Natural killer cell treated with Interleukin-12 subunit alpha and Interleukin-12 subunit beta and Interleukin-15 and Interleukin-18, amount 100 ng/mL, for 72 hours (primary cell): ENCODE measurements at regions not wholly inside any gene's neighbourhood (a gene's known extent, or its start where the extent isn't known, plus 50 kb on each side); places are given as distances from the start of the nearest gene placed in this dataset.

Source experiments
- ATAC-seq, 2 donors: fragments of 150-1000 bp; cut with Tn5 transposase in 1 of 2; sonication (Bioruptor Pico), chemical (Tn5 transposase) in 1 of 2; 2 replicates each; pipeline ENCODE4 v1.10.0; 2021
- DNase-seq: peaks from one replicate; pipeline ENCODE4 v3.0.0; 2022; ENCODE audit warnings: low spot score
- H3K27ac Mint-ChIP-seq, 2 donors: 1 replicate in 1 of 2; 2 replicates in 1 of 2; pipeline ENCODE4 v1.8.0; 2022; ENCODE audit warnings: mixed read lengths in 2 of 2, mild to moderate bottlenecking in 1 of 2, moderate library complexity in 1 of 2
- H3K27me3 Mint-ChIP-seq, 2 donors: 1 replicate in 1 of 2; 2 replicates in 1 of 2; pipeline ENCODE4 v1.8.0; 2022; ENCODE audit warnings: mixed read lengths in 2 of 2
- H3K36me3 Mint-ChIP-seq: one replicate; pipeline ENCODE4 v1.8.0; 2022; ENCODE audit warnings: mixed read lengths
- H3K4me1 Mint-ChIP-seq, 2 donors: 1 replicate in 1 of 2; 2 replicates in 1 of 2; pipeline ENCODE4 v1.8.0; 2022; ENCODE audit warnings: low read depth in 2 of 2, mixed read lengths in 2 of 2, mild to moderate bottlenecking in 1 of 2
- H3K4me3 Mint-ChIP-seq: one replicate; pipeline ENCODE4 v1.8.0; 2022; ENCODE audit warnings: mixed read lengths
- H3K9me3 Mint-ChIP-seq: 2 replicates; pipeline ENCODE4 v1.8.0; 2022; ENCODE audit warnings: mixed read lengths

- H3K27ac Mint-ChIP-seq, result no peak overlapping the region
- no peak for ATAC-seq
Observed at GRCh38 chr2:40740419-40740818, 288.5 kb upstream of the SLC8A1 start.

DNA sequence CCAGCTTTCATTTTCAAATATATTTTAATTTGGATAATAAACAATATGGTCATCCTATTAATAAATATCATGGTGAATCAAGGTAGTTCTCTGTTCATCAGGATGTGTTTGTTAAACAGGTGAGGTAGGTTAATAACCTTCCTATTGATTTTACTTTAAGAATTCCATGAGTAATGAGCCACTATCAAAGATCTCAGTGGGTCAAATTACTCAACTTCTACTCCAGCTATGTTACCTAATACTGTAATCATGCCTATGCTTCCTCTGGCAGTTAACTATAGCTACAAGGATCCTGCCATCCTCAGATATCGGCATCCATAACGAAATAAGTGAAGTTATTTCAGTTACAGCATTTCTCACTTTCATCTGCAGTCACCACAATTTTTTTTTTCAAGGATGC, 289.6 kb upstream of the SLC8A1 start:
- no peaks in the 10 kb centered on the region for H3K27me3 Mint-ChIP-seq
- ATAC-seq (no peak), DNase-seq (no peak)
- H3K27ac Mint-ChIP-seq, result no peak overlapping the region
- H3K4me1 Mint-ChIP-seq, result no peaks in the 10 kb centered on the region
- H3K4me3 Mint-ChIP-seq, result no peak overlapping the region
- H3K9me3 Mint-ChIP-seq, result peaks cover 10% of the 10 kb centered on the region
- no peaks in the 10 kb centered on the region for H3K36me3 Mint-ChIP-seq

More at GRCh38 chr2:40740419-40740818, 288.5 kb upstream of the SLC8A1 start:
- Mint-ChIP-seq H3K9me3 (peaks cover 10% of the 10 kb centered on the region), H3K27me3 (no peaks in the 10 kb centered on the region), H3K36me3 (no peaks in the 10 kb centered on the region), H3K4me3 (no peak overlapping the region), H3K4me1 (no peaks in the 10 kb centered on the region)
- no peak for DNase-seq

GRCh38 chr2:40746191-40746590, 294.3 kb upstream of the SLC8A1 start:
- no peak for ATAC-seq
- no peaks in the 10 kb centered on the region for H3K4me1 Mint-ChIP-seq
- DNase-seq, result no peak
- no peaks in the 10 kb centered on the region for H3K36me3 Mint-ChIP-seq
- no peaks in the 10 kb centered on the region for H3K27me3 Mint-ChIP-seq
- H3K27ac Mint-ChIP-seq, result no peak overlapping the region
- no peaks in the 10 kb centered on the region for H3K9me3 Mint-ChIP-seq
- no peak overlapping the region for H3K4me3 Mint-ChIP-seq

- Mint-ChIP-seq H3K27me3 (no peaks in the 10 kb centered on the region), H3K36me3 (no peaks in the 10 kb centered on the region), H3K27ac (no peak overlapping the region), H3K4me1 (no peaks in the 10 kb centered on the region), H3K4me3 (no peak overlapping the region), H3K9me3 (no peaks in the 10 kb centered on the region)
- no peak for ATAC-seq
- DNase-seq, result no peak
Observed at GRCh38 chr2:40751981-40752380, 300.1 kb upstream of the SLC8A1 start.

- ATAC-seq (no peak), DNase-seq (no peak)
- Mint-ChIP-seq H3K4me1 (no peaks in the 10 kb centered on the region), H3K36me3 (no peaks in the 10 kb centered on the region), H3K27ac (no peak overlapping the region), H3K9me3 (no peaks in the 10 kb centered on the region), H3K27me3 (no peaks in the 10 kb centered on the region), H3K4me3 (no peak overlapping the region)
Observed at GRCh38 chr2:40752796-40753195, 300.9 kb upstream of the SLC8A1 start.

- no peak overlapping the region for H3K27ac Mint-ChIP-seq
- no peak for ATAC-seq
- DNase-seq, result no peak
- H3K36me3 Mint-ChIP-seq, result no peaks in the 10 kb centered on the region
- no peaks in the 10 kb centered on the region for H3K27me3 Mint-ChIP-seq
- no peak overlapping the region for H3K4me3 Mint-ChIP-seq
- H3K9me3 Mint-ChIP-seq, result no peaks in the 10 kb centered on the region
- no peaks in the 10 kb centered on the region for H3K4me1 Mint-ChIP-seq
Observed at GRCh38 chr2:40754912-40755311, 303.0 kb upstream of the SLC8A1 start.

GRCh38 chr2:40758401-40759155, 306.7 kb upstream of the SLC8A1 start:
- no peak overlapping the region for H3K4me3 Mint-ChIP-seq
- no peaks in the 10 kb centered on the region for H3K4me1 Mint-ChIP-seq
- no peak for DNase-seq
- H3K27ac Mint-ChIP-seq, result no peak overlapping the region
- H3K36me3 Mint-ChIP-seq, result no peaks in the 10 kb centered on the region
- ATAC-seq, result no peak
- H3K27me3 Mint-ChIP-seq, result no peaks in the 10 kb centered on the region
- no peaks in the 10 kb centered on the region for H3K9me3 Mint-ChIP-seq

DNA sequence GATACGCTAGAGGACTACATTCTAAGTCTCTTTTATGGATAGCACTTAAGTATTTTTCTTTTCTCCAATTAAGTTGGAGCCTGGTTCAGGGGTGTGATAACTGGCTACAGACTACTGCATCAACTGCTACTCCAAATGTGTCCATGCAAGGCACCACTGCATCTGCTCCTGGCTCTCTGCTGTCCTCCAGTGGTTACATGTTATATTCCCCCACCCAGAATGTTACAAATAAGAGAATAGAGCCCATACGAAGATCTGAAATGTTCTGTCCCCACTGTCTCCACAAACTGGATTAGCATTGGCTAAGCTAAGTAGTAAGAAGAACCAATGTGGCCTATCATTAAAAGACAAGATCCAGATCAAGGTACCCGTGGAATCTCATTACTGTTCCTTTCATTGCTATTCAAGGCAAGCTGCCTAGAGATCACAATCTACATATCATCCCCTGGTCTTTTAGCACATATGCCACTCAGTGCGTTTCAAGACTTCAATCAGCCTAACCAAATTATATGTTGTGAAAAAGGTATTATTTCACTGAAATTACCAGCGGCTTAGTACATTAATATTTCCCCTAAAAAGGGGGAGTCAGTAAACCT, 308.3 kb upstream of the SLC8A1 start:
- no peaks in the 10 kb centered on the region for H3K9me3 Mint-ChIP-seq
- H3K27me3 Mint-ChIP-seq, result no peaks in the 10 kb centered on the region
- no peak for ATAC-seq
- no peak overlapping the region for H3K4me3 Mint-ChIP-seq
- H3K27ac Mint-ChIP-seq, result no peak overlapping the region
- no peak for DNase-seq
- H3K4me1 Mint-ChIP-seq, result no peaks in the 10 kb centered on the region
- no peaks in the 10 kb centered on the region for H3K36me3 Mint-ChIP-seq

- DNase-seq (no peak), ATAC-seq (no peak)
- Mint-ChIP-seq H3K36me3 (no peaks in the 10 kb centered on the region), H3K4me1 (no peaks in the 10 kb centered on the region), H3K27ac (no peak overlapping the region), H3K9me3 (peaks cover 5% of the 10 kb centered on the region), H3K4me3 (no peak overlapping the region), H3K27me3 (no peaks in the 10 kb centered on the region)
Observed at GRCh38 chr2:40773291-40773690, 321.4 kb upstream of the SLC8A1 start.

DNA sequence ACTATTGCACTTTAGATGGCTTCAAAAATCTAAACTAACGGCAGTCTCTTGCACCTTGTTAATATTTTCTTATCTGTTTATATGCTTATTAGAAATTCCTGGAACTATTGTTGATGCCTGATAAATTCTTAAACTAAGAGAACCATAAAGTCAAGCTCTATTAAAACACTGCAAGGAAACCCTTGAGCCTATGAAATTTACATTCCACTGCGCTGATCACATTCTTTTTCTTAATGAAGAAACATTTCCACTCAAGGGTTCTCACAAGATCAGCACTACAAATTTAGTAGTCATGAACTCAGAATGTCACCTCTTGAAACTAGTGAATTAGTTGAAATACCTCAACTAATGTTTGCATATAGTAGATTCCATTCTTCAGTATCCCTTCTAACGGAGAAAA, 331.8 kb upstream of the SLC8A1 start:
- Mint-ChIP-seq H3K4me3 (no peak overlapping the region), H3K36me3 (peaks cover 5% of the 10 kb centered on the region), H3K4me1 (no peaks in the 10 kb centered on the region), H3K27ac (no peak overlapping the region), H3K9me3 (peaks cover 14% of the 10 kb centered on the region), H3K27me3 (no peaks in the 10 kb centered on the region)
- DNase-seq (no peak), ATAC-seq (no peak)

DNA sequence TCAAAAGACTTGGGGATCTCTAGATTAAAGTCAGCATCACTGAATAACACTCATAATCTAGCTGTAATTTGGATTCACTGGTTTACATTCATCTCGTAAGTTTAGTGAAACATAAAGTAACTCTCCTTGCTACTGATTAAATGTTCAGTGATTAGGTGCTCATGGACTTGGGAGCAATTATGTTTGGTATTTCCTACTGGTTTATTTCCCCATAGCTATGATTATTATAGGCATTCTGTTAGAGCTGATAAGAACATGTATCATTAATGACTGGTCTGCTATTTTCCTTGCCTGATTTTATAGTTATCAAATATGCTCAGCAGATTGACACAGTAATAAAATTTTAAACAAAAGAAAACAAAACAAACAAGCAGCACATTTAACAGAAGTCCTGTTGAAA, 334.7 kb upstream of the SLC8A1 start:
- H3K36me3 Mint-ChIP-seq, result no peaks in the 10 kb centered on the region
- no peak for ATAC-seq

DNA sequence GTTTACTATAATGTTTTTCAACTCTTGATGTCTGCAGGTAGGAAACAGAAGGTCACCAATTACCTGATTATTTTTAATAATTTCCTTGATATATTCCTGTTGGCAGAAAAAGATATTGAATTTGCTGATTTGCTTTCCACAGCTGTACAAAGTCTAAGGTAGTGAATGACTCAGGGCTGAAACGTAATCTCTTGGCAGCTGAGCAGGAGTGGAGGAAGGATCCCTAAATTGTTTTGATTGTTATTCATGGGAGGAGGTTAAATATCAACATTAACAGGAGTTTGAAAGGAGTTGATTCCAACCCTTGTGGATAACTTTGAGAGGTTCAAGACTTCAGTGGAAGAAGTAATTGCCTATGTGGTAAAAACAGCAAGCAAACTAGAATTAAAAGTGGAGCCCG, 345.2 kb upstream of the SLC8A1 start:
- ATAC-seq (no peak), DNase-seq (no peak)
- Mint-ChIP-seq H3K36me3 (no peaks in the 10 kb centered on the region), H3K27me3 (no peaks in the 10 kb centered on the region), H3K9me3 (peaks cover 6% of the 10 kb centered on the region), H3K4me3 (no peak overlapping the region), H3K27ac (no peak overlapping the region), H3K4me1 (no peaks in the 10 kb centered on the region)

More for the DNA sequence above, 334.7 kb upstream of the SLC8A1 start:
- Mint-ChIP-seq H3K4me3 (no peak overlapping the region), H3K9me3 (peaks cover 5% of the 10 kb centered on the region), H3K4me1 (no peaks in the 10 kb centered on the region), H3K27ac (no peak overlapping the region), H3K27me3 (no peaks in the 10 kb centered on the region)
- no peak for DNase-seq

- Mint-ChIP-seq H3K4me1 (no peaks in the 10 kb centered on the region), H3K9me3 (no peaks in the 10 kb centered on the region), H3K27me3 (no peaks in the 10 kb centered on the region), H3K4me3 (no peak overlapping the region), H3K36me3 (no peaks in the 10 kb centered on the region), H3K27ac (no peak overlapping the region)
- DNase-seq (no peak), ATAC-seq (no peak)
Observed at GRCh38 chr2:40803900-40804299, 352.0 kb upstream of the SLC8A1 start.

DNA sequence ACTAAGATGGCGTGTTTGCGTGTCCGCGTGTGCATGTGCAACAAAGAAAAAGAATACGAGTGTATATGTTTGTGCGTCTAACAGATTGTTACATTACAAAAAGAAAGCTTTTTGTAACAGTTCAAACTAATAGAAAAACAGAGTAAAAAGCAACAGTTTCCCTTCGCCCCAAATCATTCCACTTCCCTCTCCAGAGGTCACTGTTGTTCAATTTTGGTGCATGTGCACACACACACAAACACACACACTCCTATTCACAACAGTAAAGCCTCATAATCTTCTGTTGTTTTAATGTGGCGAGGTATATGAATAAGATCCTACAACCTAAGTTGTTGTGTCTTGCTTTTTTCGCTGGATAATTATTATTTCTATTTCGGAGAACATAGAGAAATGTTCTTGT, 357.3 kb upstream of the SLC8A1 start:
- H3K9me3 Mint-ChIP-seq, result no peaks in the 10 kb centered on the region
- ATAC-seq (no peak), DNase-seq (no peak)
- H3K4me3 Mint-ChIP-seq, result no peak overlapping the region
- no peaks in the 10 kb centered on the region for H3K4me1 Mint-ChIP-seq
- H3K36me3 Mint-ChIP-seq, result no peaks in the 10 kb centered on the region
- H3K27ac Mint-ChIP-seq, result no peak overlapping the region
- no peaks in the 10 kb centered on the region for H3K27me3 Mint-ChIP-seq

DNA sequence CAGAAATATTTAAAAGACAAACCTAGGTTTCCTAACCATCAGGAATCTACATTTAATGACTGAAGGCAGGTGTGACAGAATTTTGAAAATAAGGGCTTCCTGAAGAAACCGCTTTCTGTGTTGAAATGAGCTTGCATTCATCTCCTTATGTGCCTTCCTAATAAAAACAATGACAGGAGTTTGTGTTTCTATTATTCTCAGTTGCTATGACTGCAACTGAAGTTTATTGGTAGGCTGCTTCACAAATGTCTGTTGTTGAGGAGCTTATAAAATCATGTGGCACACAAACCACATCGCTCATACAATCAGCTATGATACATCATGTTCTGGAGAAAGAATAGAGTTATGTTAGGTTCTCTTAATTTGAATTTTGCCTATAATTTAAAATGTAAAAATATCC, 362.7 kb upstream of the SLC8A1 start:
- H3K4me1 Mint-ChIP-seq, result no peaks in the 10 kb centered on the region
- no peak overlapping the region for H3K27ac Mint-ChIP-seq
- peaks cover 5% of the 10 kb centered on the region for H3K36me3 Mint-ChIP-seq
- H3K9me3 Mint-ChIP-seq, result peaks cover 8% of the 10 kb centered on the region
- no peak for DNase-seq
- no peak overlapping the region for H3K4me3 Mint-ChIP-seq
- no peaks in the 10 kb centered on the region for H3K27me3 Mint-ChIP-seq
- ATAC-seq, result no peak
